K562 (cell line): ENCODE measurements at regions not wholly inside any gene's neighbourhood (a gene's known extent, or its start where the extent isn't known, plus 50 kb on each side); places are given as distances from the start of the nearest gene placed in this dataset.

Source experiments
- ATAC-seq: fragments of 200-7000 bp; cut with Tn5 transposase; 3 replicates; pipeline ENCODE4 v1.9.1; 2020; ENCODE audit warnings: moderate library complexity
- BruUV-seq: library from RNA; stranded (reverse); fragments of 400-500 nt; replicated peaks from 2 replicates; lab custom pipeline; 2021; lab: Mats Ljungman, UMichigan
- CTCF ChIA-PET: fragments of 300-600 bp; formaldehyde crosslinking; extraction: SDS; loops from one replicate; lab custom pipeline; 2021; ENCODE audit warnings: low intra/inter-chr PET ratio; lab: Yijun Ruan, JAX
- POLR2A ChIA-PET: fragments of 300-600, 350-650 bp; sonication (Branson Sonifier 250); formaldehyde crosslinking; extraction: SDS; loops from one replicate; lab custom pipeline; 2021; ENCODE audit warnings: antibody characterized with exemption, inconsistent platforms; lab: Yijun Ruan, JAX
- DNase-seq, 4 experiments: peaks; one replicate each; pipeline versions ENCODE4 v3.0.0 to v3.0.0-alpha.2; 2011 to 2018; ENCODE audit warnings: low spot score in 3 of 4, mixed read lengths in 3 of 4; ENCODE audit errors: extremely low read depth in 1 of 4
- FAIRE-seq: peaks from 2 replicates; lab custom pipeline; 2011; peaks lifted over from hg19 to GRCh38; lab: Jason Lieb, UNC
- H2AFZ ChIP-seq: 2 replicates; pipeline ENCODE4 v1.6.0; 2011; ENCODE audit warnings: low read depth, low read length, control low read depth, inconsistent platforms
- H3K27ac ChIP-seq: fragments of 200-600 bp; 3 replicates; pipeline ENCODE4 v1.8.0; 2011; ENCODE audit warnings: low read depth, mild to moderate bottlenecking, control low read depth, inconsistent platforms, low read length, moderate library complexity, mixed read lengths; ENCODE audit errors: extremely low read depth
- H3K27me3 ChIP-seq, 2 experiments: fragments of 300-600 bp in 1 of 2; 2 replicates in 1 of 2; 3 replicates in 1 of 2; pipeline versions ENCODE4 v1.6.0 to v1.8.0; 2011; ENCODE audit warnings: inconsistent platforms in 2 of 2, low read length in 2 of 2, mild to moderate bottlenecking in 1 of 2, mixed read lengths in 1 of 2, moderate library complexity in 1 of 2; ENCODE audit not compliant: control insufficient read depth in 2 of 2, insufficient read depth in 2 of 2
- H3K36me3 ChIP-seq: fragments of 300-600 bp; 3 replicates; pipeline ENCODE4 v1.8.0; 2011; ENCODE audit warnings: mild to moderate bottlenecking, low read length, inconsistent platforms; ENCODE audit not compliant: control insufficient read depth, insufficient read depth
- H3K4me1 ChIP-seq, 2 experiments: fragments of 200-600 bp in 1 of 2; replicated peaks in 1 of 2; 2 replicates in 1 of 2; 3 replicates in 1 of 2; pipeline versions ENCODE4 v1.5.1 to v1.8.0; 2011; ENCODE audit warnings: inconsistent platforms in 2 of 2, low read length in 2 of 2, mild to moderate bottlenecking in 1 of 2, mixed read lengths in 1 of 2, moderate library complexity in 1 of 2; ENCODE audit not compliant: control insufficient read depth in 2 of 2, insufficient read depth in 2 of 2
- H3K4me2 ChIP-seq: 2 replicates; pipeline ENCODE4 v1.6.1; 2011; ENCODE audit warnings: low read length, control low read depth, inconsistent platforms, mixed read lengths; ENCODE audit not compliant: insufficient read depth
- H3K4me3 ChIP-seq: fragments of 200-600 bp; sonication (generic), shearing (Covaris generic); 2 replicates; pipeline ENCODE4 v1.5.1; 2016; ENCODE audit warnings: control low read depth, inconsistent platforms
- H3K79me2 ChIP-seq: fragments of 200-600 bp; 3 replicates; pipeline ENCODE4 v1.8.0; 2011; ENCODE audit warnings: low read length, inconsistent platforms; ENCODE audit not compliant: control insufficient read depth, insufficient read depth
- H3K9ac ChIP-seq, 2 experiments: 2 replicates each; pipeline versions ENCODE4 v1.6.0 to v1.6.1; 2011; ENCODE audit warnings: low read depth in 2 of 2, low read length in 2 of 2, control low read depth in 1 of 2, inconsistent platforms in 1 of 2, mild to moderate bottlenecking in 1 of 2, mixed read lengths in 1 of 2; ENCODE audit not compliant: insufficient read depth in 1 of 2
- H3K9me1 ChIP-seq: one replicate; pipeline ENCODE4 v1.6.0; 2011; ENCODE audit warnings: inconsistent platforms, mild to moderate bottlenecking, low read length, moderate library complexity; ENCODE audit not compliant: control insufficient read depth, insufficient read depth
- H3K9me3 ChIP-seq: replicated peaks from 2 replicates; pipeline ENCODE4 v1.5.1; 2011; ENCODE audit warnings: low read depth, low read length, inconsistent platforms; ENCODE audit not compliant: control insufficient read depth, insufficient read depth
- H4K20me1 ChIP-seq: replicated peaks from 2 replicates; pipeline ENCODE4 v1.6.1; 2011; ENCODE audit warnings: low read length, inconsistent platforms, mixed read lengths; ENCODE audit not compliant: control insufficient read depth, insufficient read depth
- CSDE1 ChIP-seq, 2 experiments: fragments of 450-650 bp; IDR thresholded peaks; 2 replicates each; pipeline ENCODE4 v1.6.1; 2016; ENCODE audit warnings: mild to moderate bottlenecking in 1 of 2
- MBD2 ChIP-seq: sonication (generic); IDR thresholded peaks from 2 replicates; pipeline ENCODE4 v1.6.1; 2016; ENCODE audit warnings: low read depth, borderline replicate concordance
- NFXL1 ChIP-seq: fragments of 450-650 bp; formaldehyde crosslinking; IDR thresholded peaks from 2 replicates; pipeline ENCODE4 v1.4.0; 2021; ENCODE audit warnings: mild to moderate bottlenecking
- PPARD ChIP-seq: fragments of 250-450 bp; sonication (Bioruptor Pico); IDR thresholded peaks from 2 replicates; pipeline ENCODE4 v1.8.0; 2022; ENCODE audit warnings: inconsistent platforms, mild to moderate bottlenecking, moderate library complexity
- RBM25 ChIP-seq: fragments of 200-400 bp; formaldehyde crosslinking; IDR thresholded peaks from 2 replicates; pipeline ENCODE4 v1.6.1; 2018; ENCODE audit warnings: low read length, low read depth, moderate library complexity; ENCODE audit not compliant: severe bottlenecking
- WGBS: fragments of 100-300 bp; shearing (Covaris generic); methylation state at CpG from one replicate; pipeline ENCODE4 v1.1.6; 2016; ENCODE audit warnings: low coverage, mixed read lengths; ENCODE audit not compliant: insufficient coverage; ENCODE audit errors: missing lambda C conversion rate; 5-methylcytosine and 5-hydroxymethylcytosine counted together
- in situ Hi-C: fragments of 300-500 bp; cut with MboI; formaldehyde crosslinking; loops from 4 replicates; pipeline ENCODE4 v1.15.0; 2018; ENCODE audit warnings: inconsistent platforms, mixed read lengths
- intact Hi-C: fragments of 100-400 bp; cut with micrococcal nuclease; formaldehyde crosslinking; loops from 2 replicates; pipeline ENCODE4 v1.14.2; 2022
- TF ChIP-seq, protein P1 (sequence below): fragments of 250-450 bp; sonication (Bioruptor Pico); IDR thresholded peaks from 2 replicates; pipeline ENCODE4 v1.4.0; 2020; ENCODE audit warnings: mild to moderate bottlenecking, moderate library complexity
- TF ChIP-seq, protein P2 (sequence below), 2 experiments: fragments of 450-650 bp; IDR thresholded peaks; 2 replicates each; pipeline ENCODE4 v1.6.1; 2016; ENCODE audit warnings: mild to moderate bottlenecking in 2 of 2, borderline replicate concordance in 1 of 2, low read depth in 1 of 2, moderate library complexity in 1 of 2

- Histone ChIP-seq H3K36me3 (no peaks in the 10 kb centered on the region), H3K9me3 (no peaks in the 10 kb centered on the region), H3K9me1 (no peaks in the 10 kb centered on the region), H4K20me1 (no peaks in the 10 kb centered on the region), H3K4me1 (no peaks in the 10 kb centered on the region), H2AFZ (no peak overlapping the region), H3K27ac (no peak overlapping the region), H3K79me2 (no peaks in the 10 kb centered on the region), H3K4me3 (no peak overlapping the region), H3K4me2 (no peak overlapping the region), H3K9ac (no peak overlapping the region), H3K27me3 (no peaks in the 10 kb centered on the region)
- no peak for TF ChIP-seq CSDE1 (IDR thresholded peaks at IDR 0.05)
- no peak for TF ChIP-seq PPARD (CRISPR knock-in tag)
- TF ChIP-seq MBD2, result no peak
- TF ChIP-seq, protein P1, sequence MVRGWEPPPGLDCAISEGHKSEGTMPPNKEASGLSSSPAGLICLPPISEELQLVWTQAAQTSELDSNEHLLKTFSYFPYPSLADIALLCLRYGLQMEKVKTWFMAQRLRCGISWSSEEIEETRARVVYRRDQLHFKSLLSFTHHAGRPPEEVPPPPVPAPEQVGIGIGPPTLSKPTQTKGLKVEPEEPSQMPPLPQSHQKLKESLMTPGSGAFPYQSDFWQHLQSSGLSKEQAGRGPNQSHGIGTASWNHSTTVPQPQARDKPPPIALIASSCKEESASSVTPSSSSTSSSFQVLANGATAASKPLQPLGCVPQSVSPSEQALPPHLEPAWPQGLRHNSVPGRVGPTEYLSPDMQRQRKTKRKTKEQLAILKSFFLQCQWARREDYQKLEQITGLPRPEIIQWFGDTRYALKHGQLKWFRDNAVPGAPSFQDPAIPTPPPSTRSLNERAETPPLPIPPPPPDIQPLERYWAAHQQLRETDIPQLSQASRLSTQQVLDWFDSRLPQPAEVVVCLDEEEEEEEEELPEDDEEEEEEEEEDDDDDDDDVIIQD, result no peak
- TF ChIP-seq, protein P2, sequence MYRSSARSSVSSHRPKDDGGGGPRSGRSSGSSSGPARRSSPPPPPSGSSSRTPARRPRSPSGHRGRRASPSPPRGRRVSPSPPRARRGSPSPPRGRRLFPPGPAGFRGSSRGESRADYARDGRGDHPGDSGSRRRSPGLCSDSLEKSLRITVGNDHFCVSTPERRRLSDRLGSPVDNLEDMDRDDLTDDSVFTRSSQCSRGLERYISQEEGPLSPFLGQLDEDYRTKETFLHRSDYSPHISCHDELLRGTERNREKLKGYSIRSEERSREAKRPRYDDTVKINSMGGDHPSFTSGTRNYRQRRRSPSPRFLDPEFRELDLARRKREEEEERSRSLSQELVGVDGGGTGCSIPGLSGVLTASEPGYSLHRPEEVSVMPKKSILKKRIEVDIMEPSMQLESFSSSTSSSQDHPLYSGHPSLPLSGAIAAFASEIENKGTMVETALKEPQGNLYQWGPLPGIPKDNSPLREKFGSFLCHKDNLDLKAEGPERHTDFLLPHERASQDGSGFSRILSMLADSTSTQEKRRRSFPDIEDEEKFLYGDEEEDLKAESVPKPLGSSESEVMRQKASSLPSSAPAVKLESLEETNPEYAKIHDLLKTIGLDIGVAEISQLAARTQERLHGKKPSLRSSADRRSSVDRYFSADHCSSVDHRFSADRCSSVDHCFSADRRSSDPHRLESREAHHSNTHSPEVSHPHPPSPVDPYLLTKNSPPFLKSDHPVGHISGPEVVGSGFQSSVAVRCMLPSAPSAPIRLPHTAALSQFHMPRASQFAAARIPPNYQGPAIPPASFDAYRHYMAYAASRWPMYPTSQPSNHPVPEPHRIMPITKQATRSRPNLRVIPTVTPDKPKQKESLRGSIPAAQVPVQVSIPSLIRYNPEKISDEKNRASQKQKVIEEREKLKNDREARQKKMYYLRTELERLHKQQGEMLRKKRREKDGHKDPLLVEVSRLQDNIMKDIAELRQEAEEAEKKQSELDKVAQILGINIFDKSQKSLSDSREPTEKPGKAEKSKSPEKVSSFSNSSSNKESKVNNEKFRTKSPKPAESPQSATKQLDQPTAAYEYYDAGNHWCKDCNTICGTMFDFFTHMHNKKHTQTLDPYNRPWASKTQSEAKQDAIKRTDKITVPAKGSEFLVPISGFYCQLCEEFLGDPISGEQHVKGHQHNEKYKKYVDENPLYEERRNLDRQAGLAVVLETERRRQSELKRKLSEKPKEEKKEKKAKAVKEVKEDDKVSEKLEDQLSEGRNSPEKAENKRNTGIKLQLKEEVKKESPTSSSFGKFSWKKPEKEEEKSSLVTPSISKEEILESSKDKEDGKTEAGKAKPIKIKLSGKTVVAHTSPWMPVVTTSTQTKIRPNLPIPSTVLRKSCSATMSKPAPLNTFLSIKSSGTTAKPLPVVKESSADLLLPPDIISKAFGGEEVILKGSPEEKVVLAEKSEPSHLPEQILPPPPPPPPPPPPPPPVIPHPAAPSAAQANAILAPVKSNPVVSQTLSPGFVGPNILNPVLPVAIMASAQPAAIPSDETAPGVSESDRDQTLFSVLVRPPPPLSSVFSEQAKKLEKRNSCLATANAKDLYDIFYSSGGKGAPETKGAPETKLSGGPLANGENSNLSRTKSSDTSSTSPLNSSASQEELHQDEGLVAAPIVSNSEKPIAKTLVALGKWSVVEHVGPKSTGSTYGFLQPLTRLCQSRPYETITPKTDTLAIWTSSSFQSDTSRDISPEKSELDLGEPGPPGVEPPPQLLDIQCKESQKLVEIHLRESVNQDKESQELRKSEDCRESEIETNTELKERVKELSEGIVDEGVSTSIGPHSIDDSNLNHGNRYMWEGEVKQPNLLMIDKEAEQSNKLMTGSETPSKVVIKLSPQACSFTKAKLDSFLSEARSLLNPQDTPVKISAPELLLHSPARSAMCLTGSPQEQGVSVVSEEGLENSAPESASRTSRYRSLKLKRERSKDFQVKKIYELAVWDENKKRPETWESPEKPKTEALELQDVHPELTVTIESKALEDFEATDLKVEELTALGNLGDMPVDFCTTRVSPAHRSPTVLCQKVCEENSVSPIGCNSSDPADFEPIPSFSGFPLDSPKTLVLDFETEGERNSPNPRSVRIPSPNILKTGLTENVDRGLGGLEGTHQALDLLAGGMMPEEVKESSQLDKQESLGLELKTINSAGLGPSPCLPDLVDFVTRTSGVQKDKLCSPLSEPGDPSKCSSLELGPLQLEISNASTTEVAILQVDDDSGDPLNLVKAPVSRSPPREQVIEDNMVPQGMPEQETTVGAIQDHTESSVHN (IDR thresholded peaks at IDR 0.05; ENCODE audit: borderline replicate concordance in 1 of 2, low read depth in 1 of 2), result no peak
- TF ChIP-seq NFXL1 (CRISPR knock-in tag), result no peak
- peak; percentile 77 for TF ChIP-seq RBM25
- in situ Hi-C loops, result no loop called here
- ChIA-PET POLR2A (interaction anchor here (0.8 kb wide), 1 partner anchor 415 kb away, joined by 3 read pairs; no protein-coding TSS in a partner anchor), CTCF (no interaction called here)
- intact Hi-C loops, result no loop called here
- ATAC-seq (no peak), DNase-seq (no peak), FAIRE-seq (no peak)
- no TSS peak for BruUV-seq
- 2% methylated on average over 3 of the region's 3 CpGs for WGBS
Measured at GRCh38 chr11:109784536-109784935, 308.7 kb upstream of the ZC3H12C start.
